ENCODE measurements at regions not wholly inside any gene's neighbourhood (a gene's known extent, or its start where the extent isn't known, plus 50 kb on each side); places are given as distances from the start of the nearest gene placed in this dataset.

- no TSS peak for BruUV-seq (replicated peaks)
- Histone ChIP-seq H4K20me1 (replicated peaks; ENCODE audit: control insufficient read depth, extremely low read depth, insufficient read depth, low read length) (no peaks in the 10 kb centered on the region), H3K9me3 (replicated peaks; ENCODE audit: control insufficient read depth, insufficient read depth, low read length) (no peaks in the 10 kb centered on the region), H3K79me2 (ENCODE audit: control insufficient read depth, insufficient read depth, low read length) (peaks cover 78% of the 10 kb centered on the region), H3K36me3 (ENCODE audit: control insufficient read depth in 2 of 2, extremely low read depth in 1 of 2, insufficient read depth in 2 of 2, low read length in 2 of 2) (peaks cover 0 to 4% of the 10 kb centered on the region in 2 experiments), H3K27ac (ENCODE audit: insufficient read depth, low read depth, low read length) (no peak overlapping the region), H2AFZ (ENCODE audit: low read depth, low read length) (no peak overlapping the region), H3K4me2 (ENCODE audit: insufficient read depth, low read length) (no peak overlapping the region), H3K9me1 (replicated peaks; ENCODE audit: control insufficient read depth, extremely low read depth, insufficient read depth, low read length) (no peaks in the 10 kb centered on the region), H3K9ac (replicated peaks; ENCODE audit: extremely low read depth, insufficient read depth, low read length) (no peak overlapping the region), H3K4me3 (replicated peaks in 1 of 3; ENCODE audit: insufficient read depth in 1 of 3, low read depth in 1 of 3, low read length in 3 of 3) (no peak overlapping the region), H3K27me3 (ENCODE audit: control insufficient read depth in 2 of 2, insufficient read depth in 2 of 2, low read length in 2 of 2) (no peaks in the 10 kb centered on the region), H3K4me1 (ENCODE audit: control insufficient read depth, extremely low read depth, insufficient read depth, low read length) (no peaks in the 10 kb centered on the region)
- dilution Hi-C loops (cut with MboI; ENCODE audit: extremely low pct_ligation_motif_present, low sequenced_read_pairs) (no loop called here), intact Hi-C loops (cut with micrococcal nuclease) (no loop called here)
- DNase-seq (ENCODE audit: low read depth, low spot score) (no peak), FAIRE-seq (no peak)
- ChIA-PET POLR2A (interaction anchor here (0.6 to 0.7 kb wide), 2 partner anchors 24 to 32 kb away, joined by 4 to 5 read pairs; no protein-coding TSS in a partner anchor), CTCF (interaction anchor here (1.2 kb wide), 1 partner anchor 11 kb away, joined by 3 read pairs; no protein-coding TSS in a partner anchor)
- TF ChIP-seq GATA2 (IDR thresholded peaks at IDR 0.05; ENCODE audit: insufficient read depth, insufficient read length, low read depth, low read length) (no peak), JUN (IDR thresholded peaks at IDR 0.05; ENCODE audit: borderline replicate concordance, insufficient read depth, insufficient read length, low read depth) (no peak), MAX (IDR thresholded peaks at IDR 0.05; ENCODE audit: insufficient read depth, insufficient read length) (no peak), MYC (IDR thresholded peaks at IDR 0.05; ENCODE audit: low read depth, low read length) (no peak), EZH2 (IDR thresholded peaks at IDR 0.05; ENCODE audit: borderline replicate concordance, low read depth, low read length, severe bottlenecking) (no peak), POLR2AphosphoS5 (IDR thresholded peaks at IDR 0.05; ENCODE audit: insufficient read depth, low read depth, low read length) (no peak), FOS (IDR thresholded peaks at IDR 0.05; ENCODE audit: borderline replicate concordance, insufficient read depth, low read length) (no peak), CTCF (IDR thresholded peaks at IDR 0.05; ENCODE audit: extremely low read depth in 1 of 2, insufficient read depth in 1 of 2, low read depth in 1 of 2, low read length in 2 of 2) (no peak), POLR2A (IDR thresholded peaks at IDR 0.05; ENCODE audit: low read depth, low read length) (no peak)
Observed at GRCh38 chr14:73778736-73779135, 64.6 kb upstream of the PNMA1 start.
